WERI-Rb-1 (cell line): ENCODE measurements at regions not wholly inside any gene's neighbourhood (a gene's known extent, or its start where the extent isn't known, plus 50 kb on each side); places are given as distances from the start of the nearest gene placed in this dataset.
A peak's percentile ranks its signal among the peaks of the same experiment; 100 is the strongest.

Experiments used
- DNase-seq: peaks from one replicate; pipeline ENCODE4 v3.0.0-alpha.2; 2020
- H3K27ac ChIP-seq: fragments of 250-450 bp; sonication (Bioruptor Pico); 2 replicates; pipeline ENCODE4 v1.5.1; 2020; ENCODE audit warnings: mild to moderate bottlenecking, moderate library complexity
- H3K27me3 ChIP-seq: fragments of 250-450 bp; sonication (Bioruptor Pico); 2 replicates; pipeline ENCODE4 v1.5.1; 2021; ENCODE audit warnings: mild to moderate bottlenecking, low read depth, moderate library complexity; ENCODE audit not compliant: insufficient read depth, severe bottlenecking
- H3K36me3 ChIP-seq: fragments of 250-450 bp; sonication (Bioruptor Pico); 2 replicates; pipeline ENCODE4 v1.5.1; 2020; ENCODE audit warnings: mild to moderate bottlenecking, moderate library complexity
- H3K4me3 ChIP-seq: 2 replicates; pipeline ENCODE4 v1.5.1; 2011; ENCODE audit warnings: low read depth, mild to moderate bottlenecking, control low read depth, low read length
- H3K9me3 ChIP-seq: fragments of 250-450 bp; sonication (Bioruptor Pico); 2 replicates; pipeline ENCODE4 v1.5.1; 2021; ENCODE audit warnings: mild to moderate bottlenecking, moderate library complexity; ENCODE audit not compliant: severe bottlenecking
- CTCF ChIP-seq: IDR thresholded peaks from 2 replicates; pipeline ENCODE4 v1.5.1; 2011; ENCODE audit warnings: low read depth, mild to moderate bottlenecking, control low read depth, inconsistent platforms, low read length

DNA sequence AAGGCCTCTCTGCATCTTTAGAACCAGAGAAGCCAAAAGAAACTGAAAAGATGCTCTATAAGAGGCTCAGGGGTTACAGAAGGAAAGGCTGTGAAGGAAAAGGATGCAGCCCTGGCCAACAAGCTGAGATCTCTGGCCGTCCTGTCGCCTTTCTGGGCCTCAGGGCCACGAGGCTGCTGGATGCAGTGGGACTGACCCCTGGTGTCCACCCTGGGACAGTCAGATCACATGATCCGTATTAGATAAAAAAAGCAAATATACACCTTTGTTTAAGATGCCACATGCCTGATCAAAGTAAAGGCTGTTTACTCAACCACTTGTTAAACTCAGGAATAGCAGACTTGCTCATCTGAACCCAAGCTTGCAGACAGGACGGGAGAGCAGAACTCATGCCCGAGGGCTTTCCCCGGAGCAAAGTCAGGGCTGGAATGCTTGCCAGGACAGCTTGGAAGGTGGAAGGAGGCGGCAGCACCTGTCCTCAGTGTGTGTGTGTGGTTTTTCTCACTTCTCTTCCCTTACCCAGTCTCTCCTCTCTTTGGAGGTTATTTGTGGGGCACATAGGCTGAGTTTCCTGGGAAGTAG is 206.5 kb upstream of the TSHZ3 start:
- Histone ChIP-seq H3K27me3 (no peaks in the 10 kb centered on the region), H3K36me3 (no peaks in the 10 kb centered on the region), H3K4me3 (no peak overlapping the region), H3K27ac (no peak overlapping the region), H3K9me3 (peaks cover 9% of the 10 kb centered on the region)
- peak; percentile 21; the same call in 1 of the 2 replicates for TF ChIP-seq CTCF
- DNase-seq, result no peak

GRCh38 chr19:31559494-31559893 is 210.3 kb upstream of the TSHZ3 start:
- H3K4me3 ChIP-seq, result no peak overlapping the region
- H3K36me3 ChIP-seq, result no peaks in the 10 kb centered on the region
- H3K27me3 ChIP-seq, result no peaks in the 10 kb centered on the region
- H3K9me3 ChIP-seq, result peaks cover 9% of the 10 kb centered on the region
- TF ChIP-seq CTCF, result no peak
- no peak overlapping the region for H3K27ac ChIP-seq
- DNase-seq, result no peak

DNA sequence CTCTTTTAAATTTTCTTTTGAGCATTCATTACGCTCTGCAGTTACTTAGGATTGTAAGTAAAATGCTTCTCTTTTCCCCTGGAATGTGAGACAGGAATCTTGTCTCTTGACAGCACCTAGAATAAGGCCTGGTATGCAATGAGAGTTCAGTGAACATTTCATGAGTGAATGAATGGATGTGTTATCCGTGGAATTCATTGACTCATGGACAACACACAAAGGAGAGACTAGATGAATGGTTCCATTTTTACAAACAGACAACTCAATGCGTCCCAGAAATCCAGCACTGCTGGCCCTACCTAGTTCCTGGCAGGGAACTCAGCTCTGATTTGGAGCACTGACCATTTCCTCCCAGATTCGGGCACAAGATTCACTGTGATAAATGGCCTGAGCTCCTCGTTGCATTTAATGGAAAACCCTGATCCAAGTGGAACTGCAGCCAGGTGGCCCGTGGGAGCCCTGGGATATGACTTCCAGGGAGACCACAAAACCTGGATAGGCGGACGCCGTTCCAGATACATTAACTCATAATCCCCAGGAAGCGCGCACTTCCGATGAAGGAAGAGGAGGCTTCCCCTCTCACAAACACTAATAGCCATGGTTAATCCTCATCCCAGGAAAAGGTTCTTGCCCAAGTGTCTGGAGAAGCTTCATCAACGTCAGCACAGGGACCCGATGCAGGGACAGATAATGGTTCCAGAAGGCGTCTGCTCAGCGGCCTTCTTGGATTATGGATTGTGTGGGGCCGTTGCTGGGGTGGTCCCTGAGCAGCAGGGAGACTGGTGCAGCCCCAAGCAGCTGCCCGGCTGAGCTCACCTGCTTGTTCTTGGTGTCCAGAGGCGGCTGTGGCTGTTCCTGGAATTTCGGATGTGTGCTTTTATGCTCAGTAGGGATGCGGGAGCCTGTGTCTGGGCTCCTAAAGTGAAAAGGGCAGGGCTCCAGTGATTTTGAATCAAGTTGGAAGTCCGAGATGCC is 211.1 kb upstream of the TSHZ3 start:
- no peak for TF ChIP-seq CTCF
- no peaks in the 10 kb centered on the region for H3K27me3 ChIP-seq
- no peak overlapping the region for H3K27ac ChIP-seq
- peaks cover 9% of the 10 kb centered on the region for H3K9me3 ChIP-seq
- no peaks in the 10 kb centered on the region for H3K36me3 ChIP-seq
- H3K4me3 ChIP-seq, result no peak overlapping the region
- no peak for DNase-seq

DNA sequence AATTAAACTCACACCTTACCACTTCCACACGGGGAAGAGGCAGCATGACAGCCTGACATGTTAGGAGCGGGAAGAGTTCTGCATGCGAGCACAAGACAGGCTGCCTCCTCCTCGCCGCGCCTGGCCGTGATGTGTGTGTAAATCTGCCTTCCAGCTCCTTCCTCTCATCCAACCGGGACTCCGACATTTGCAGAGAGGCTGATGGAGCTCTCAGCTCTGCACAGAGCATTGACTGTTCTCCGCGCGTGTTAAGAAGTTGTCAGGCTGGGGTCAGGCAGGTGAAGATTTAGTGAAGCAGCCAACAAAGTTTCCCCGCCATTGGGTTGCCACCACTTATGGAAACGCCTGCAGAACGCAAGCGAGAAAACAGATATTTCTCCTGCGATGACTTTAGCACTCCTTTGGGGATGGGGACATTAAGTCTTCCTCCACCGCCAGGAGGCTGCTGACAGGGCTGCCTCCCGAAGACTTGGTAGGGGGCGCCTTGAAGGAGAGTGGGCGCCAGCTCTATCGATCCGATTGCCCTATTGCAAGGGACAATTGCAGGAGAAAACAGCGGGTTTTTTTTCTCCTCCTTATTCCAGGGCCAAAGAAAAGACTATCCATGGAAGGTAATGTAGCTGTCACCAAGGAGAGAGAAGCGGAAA is 213.9 kb upstream of the TSHZ3 start:
- H3K27me3 ChIP-seq, result no peaks in the 10 kb centered on the region
- DNase-seq, result no peak
- no peak for TF ChIP-seq CTCF
- no peaks in the 10 kb centered on the region for H3K36me3 ChIP-seq
- H3K27ac ChIP-seq, result no peak overlapping the region
- no peak overlapping the region for H3K4me3 ChIP-seq
- peaks cover 9% of the 10 kb centered on the region for H3K9me3 ChIP-seq

DNA sequence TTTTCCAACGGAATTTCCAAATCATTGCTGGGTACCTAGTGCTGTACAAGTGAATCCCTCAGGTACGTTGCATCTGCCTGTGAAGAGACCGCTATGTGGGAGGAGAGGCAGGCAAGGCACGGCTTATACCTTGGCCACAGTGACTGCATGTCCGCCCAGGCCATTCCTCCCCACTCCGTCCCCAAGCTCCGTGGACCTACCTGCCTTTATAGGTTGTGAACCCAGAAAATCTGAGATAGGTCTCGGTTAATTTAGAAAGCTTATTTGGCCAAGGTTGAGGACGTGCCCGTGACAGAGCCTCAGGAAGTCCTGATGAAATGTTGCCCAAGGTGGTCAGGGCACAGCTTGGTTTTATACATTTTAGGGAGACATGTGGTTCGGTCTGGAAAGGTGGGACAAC is 218.5 kb upstream of the TSHZ3 start:
- Histone ChIP-seq H3K9me3 (no peaks in the 10 kb centered on the region), H3K4me3 (no peak overlapping the region), H3K36me3 (no peaks in the 10 kb centered on the region), H3K27me3 (no peaks in the 10 kb centered on the region), H3K27ac (no peak overlapping the region)
- DNase-seq, result no peak
- TF ChIP-seq CTCF, result no peak
